GM12878 (cell line): ENCODE measurements at regions not wholly inside any gene's neighbourhood (a gene's known extent, or its start where the extent isn't known, plus 50 kb on each side); places are given as distances from the start of the nearest gene placed in this dataset.

ENCODE experiments used
- ATAC-seq: fragments of 200-7000 bp; cut with Tn5 transposase; 3 replicates; pipeline ENCODE4 v1.9.1; 2020; ENCODE audit warnings: mild to moderate bottlenecking, moderate library complexity
- BruUV-seq: library from RNA; stranded (reverse); fragments of 400-500 nt; replicated peaks from 2 replicates; lab custom pipeline; 2021; lab: Mats Ljungman, UMichigan
- CTCF ChIA-PET: fragments of 300-600 bp; sonication (Branson Sonifier 250); formaldehyde crosslinking; extraction: SDS; loops from one replicate; lab custom pipeline; 2021; ENCODE audit warnings: inconsistent platforms; lab: Yijun Ruan, JAX
- POLR2A ChIA-PET: fragments of 350-600 bp; formaldehyde crosslinking; extraction: SDS; loops from one replicate; lab custom pipeline; 2021; ENCODE audit warnings: inconsistent platforms; lab: Charles Lee
- RAD21 ChIA-PET: fragments of 300-600 bp; sonication (Branson Sonifier 250); formaldehyde crosslinking; loops from one replicate; lab custom pipeline; 2023; ENCODE audit warnings: antibody characterized with exemption; ENCODE audit not compliant: unreplicated experiment; lab: Charles Lee
- SMC1A ChIA-PET: fragments of 300-600 bp; sonication (Branson Sonifier 250); formaldehyde crosslinking; loops from one replicate; lab custom pipeline; 2023; ENCODE audit not compliant: unreplicated experiment, uncharacterized antibody; lab: Charles Lee
- DNase-seq: peaks from one replicate; pipeline ENCODE4 v3.0.0-alpha.2; 2011; ENCODE audit warnings: low read depth, low spot score
- FAIRE-seq: peaks from 3 replicates; lab custom pipeline; 2011; peaks lifted over from hg19 to GRCh38; lab: Jason Lieb, UNC
- H2AFZ ChIP-seq: 2 replicates; pipeline ENCODE4 v1.6.0; 2011; ENCODE audit warnings: low read depth, low read length, control low read depth; ENCODE audit not compliant: control insufficient read depth
- H3K27ac ChIP-seq: 2 replicates; pipeline ENCODE4 v1.5.1; 2011; ENCODE audit warnings: control low read depth; ENCODE audit not compliant: control insufficient read depth, insufficient read depth
- H3K27me3 ChIP-seq, 2 experiments: replicated peaks in 1 of 2; 2 replicates each; pipeline versions ENCODE4 v1.6.0 to v1.6.1; 2011; ENCODE audit warnings: low read length in 1 of 2; ENCODE audit not compliant: control insufficient read depth in 2 of 2, insufficient read depth in 2 of 2
- H3K36me3 ChIP-seq, 2 experiments: 2 replicates each; pipeline ENCODE4 v1.5.1; 2011; ENCODE audit warnings: low read length in 1 of 2; ENCODE audit not compliant: control insufficient read depth in 2 of 2, insufficient read depth in 2 of 2
- H3K4me1 ChIP-seq: 2 replicates; pipeline ENCODE4 v1.6.1; 2011; ENCODE audit warnings: mild to moderate bottlenecking, low read length, moderate library complexity, mixed read lengths; ENCODE audit not compliant: control insufficient read depth, insufficient read depth
- H3K4me2 ChIP-seq: 2 replicates; pipeline ENCODE4 v1.6.0; 2011; ENCODE audit warnings: control low read depth; ENCODE audit not compliant: control insufficient read depth, insufficient read depth
- H3K4me3 ChIP-seq: fragments of 200-600 bp; sonication (generic); 2 replicates; pipeline ENCODE4 v1.5.1; 2016
- H3K79me2 ChIP-seq: 2 replicates; pipeline ENCODE4 v1.6.0; 2011; ENCODE audit warnings: low read length; ENCODE audit not compliant: control insufficient read depth, insufficient read depth
- H3K9ac ChIP-seq: 2 replicates; pipeline ENCODE4 v1.8.0; 2011; ENCODE audit warnings: low read length, control low read depth, mixed read lengths; ENCODE audit not compliant: control insufficient read depth, insufficient read depth
- H3K9me3 ChIP-seq: replicated peaks from 3 replicates; pipeline ENCODE4 v1.5.1; 2011; ENCODE audit warnings: mild to moderate bottlenecking, low read length; ENCODE audit not compliant: control insufficient read depth, insufficient read depth
- H4K20me1 ChIP-seq: 2 replicates; pipeline ENCODE4 v1.6.0; 2011; ENCODE audit not compliant: control insufficient read depth, insufficient read depth
- EP300 ChIP-seq, 2 experiments: fragments of 150-350 bp in 1 of 2; IDR thresholded peaks; 2 replicates each; pipeline ENCODE4 v1.6.1; 2011 to 2012; ENCODE audit warnings: low read depth in 2 of 2, low read length in 2 of 2, borderline replicate concordance in 1 of 2, improper control_type of control experiment in 1 of 2, inconsistent platforms in 1 of 2; ENCODE audit not compliant: control insufficient read depth in 1 of 2
- IKZF2 ChIP-seq, 2 experiments: fragments of 450-650 bp; IDR thresholded peaks; 2 replicates each; pipeline ENCODE4 v1.6.1; 2017; ENCODE audit warnings: mild to moderate bottlenecking in 2 of 2, moderate library complexity in 2 of 2
- NRF1 ChIP-seq: conservative IDR thresholded peaks from 2 replicates; pipeline ENCODE4 v1.6.1; 2011; ENCODE audit warnings: mild to moderate bottlenecking, low read depth, low read length, improper control_type of control experiment
- POU2F2 ChIP-seq: IDR thresholded peaks from 3 replicates; pipeline ENCODE4 v1.6.1; 2011; ENCODE audit warnings: low read depth, mild to moderate bottlenecking, low read length, borderline replicate concordance
- ZNF24 ChIP-seq: fragments of 450-650 bp; IDR thresholded peaks from 2 replicates; pipeline ENCODE4 v1.6.1; 2017; ENCODE audit warnings: antibody characterized with exemption, mild to moderate bottlenecking
- WGBS: methylation state at CpG from one replicate; pipeline ENCODE4 v1.1.6; 2016; ENCODE audit warnings: low lambda C conversion rate; ENCODE audit not compliant: insufficient replicate concordance, insufficient coverage; ENCODE audit errors: missing lambda C conversion rate; 5-methylcytosine and 5-hydroxymethylcytosine counted together
- in situ Hi-C: fragments of 300-500 bp; cut with MboI; formaldehyde crosslinking; loops from 9 replicates; pipeline ENCODE4 v1.14.3; 2018; ENCODE audit warnings: mixed read lengths
- intact Hi-C: fragments of 100-400 bp; cut with micrococcal nuclease; formaldehyde crosslinking; loops from one replicate; pipeline ENCODE4 v1.14.2; 2022; ENCODE audit not compliant: unreplicated experiment
- TF ChIP-seq, protein P1 (sequence below): fragments of 450-650 bp; formaldehyde crosslinking; IDR thresholded peaks from 2 replicates; pipeline ENCODE4 v1.4.0; 2022; ENCODE audit warnings: mild to moderate bottlenecking, moderate library complexity
- TF ChIP-seq, protein P2 (sequence below): fragments of 450-650 bp; formaldehyde crosslinking; IDR thresholded peaks from 2 replicates; pipeline ENCODE4 v1.5.0; 2022; ENCODE audit warnings: mild to moderate bottlenecking, missing genetic modification characterization
- TF ChIP-seq, protein P3 (sequence below): fragments of 450-650 bp; IDR thresholded peaks from 2 replicates; pipeline ENCODE4 v1.6.1; 2016; ENCODE audit warnings: mild to moderate bottlenecking

DNA sequence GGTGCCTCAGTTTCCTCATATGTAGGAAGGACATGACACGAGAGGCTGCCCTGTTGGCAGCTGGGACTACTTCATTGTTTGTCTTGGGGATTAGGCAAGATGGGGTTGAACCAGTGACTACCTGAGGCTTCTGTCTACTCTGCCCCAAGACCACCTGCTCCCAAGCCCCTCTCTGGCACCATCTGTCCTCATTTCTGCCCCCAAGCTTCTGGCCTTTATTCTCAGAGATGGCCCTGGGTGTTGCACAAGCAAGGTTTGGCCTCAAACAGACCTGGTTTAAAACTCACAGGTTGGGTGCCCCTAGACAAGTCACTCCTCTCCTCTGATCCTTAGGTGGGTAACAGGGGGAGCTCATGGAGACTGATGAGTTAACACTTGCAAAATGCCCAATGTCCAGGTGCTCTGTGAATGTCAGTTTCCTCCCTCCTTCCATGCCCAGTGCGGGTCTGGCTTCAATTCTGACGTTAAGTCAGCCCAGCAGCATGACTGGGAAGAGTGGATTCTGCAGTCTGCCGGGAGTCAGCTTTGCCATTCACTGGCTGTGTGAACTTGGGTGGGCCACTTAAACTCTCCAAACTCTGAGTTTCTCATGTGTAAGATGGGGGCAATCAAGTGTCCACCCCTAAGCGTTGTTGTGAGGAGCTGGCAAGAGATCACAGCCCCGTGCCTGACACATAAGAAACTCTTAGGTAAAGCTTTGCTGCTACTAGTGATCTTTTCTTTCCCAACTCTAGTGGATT is 84.5 kb upstream of the TOX2 start:
- RAD21 ChIA-PET = interaction anchor here (1.0 kb wide), 1 partner anchor 9 kb away, joined by 4 read pairs; no protein-coding TSS in a partner anchor
- TF ChIP-seq, protein P1, sequence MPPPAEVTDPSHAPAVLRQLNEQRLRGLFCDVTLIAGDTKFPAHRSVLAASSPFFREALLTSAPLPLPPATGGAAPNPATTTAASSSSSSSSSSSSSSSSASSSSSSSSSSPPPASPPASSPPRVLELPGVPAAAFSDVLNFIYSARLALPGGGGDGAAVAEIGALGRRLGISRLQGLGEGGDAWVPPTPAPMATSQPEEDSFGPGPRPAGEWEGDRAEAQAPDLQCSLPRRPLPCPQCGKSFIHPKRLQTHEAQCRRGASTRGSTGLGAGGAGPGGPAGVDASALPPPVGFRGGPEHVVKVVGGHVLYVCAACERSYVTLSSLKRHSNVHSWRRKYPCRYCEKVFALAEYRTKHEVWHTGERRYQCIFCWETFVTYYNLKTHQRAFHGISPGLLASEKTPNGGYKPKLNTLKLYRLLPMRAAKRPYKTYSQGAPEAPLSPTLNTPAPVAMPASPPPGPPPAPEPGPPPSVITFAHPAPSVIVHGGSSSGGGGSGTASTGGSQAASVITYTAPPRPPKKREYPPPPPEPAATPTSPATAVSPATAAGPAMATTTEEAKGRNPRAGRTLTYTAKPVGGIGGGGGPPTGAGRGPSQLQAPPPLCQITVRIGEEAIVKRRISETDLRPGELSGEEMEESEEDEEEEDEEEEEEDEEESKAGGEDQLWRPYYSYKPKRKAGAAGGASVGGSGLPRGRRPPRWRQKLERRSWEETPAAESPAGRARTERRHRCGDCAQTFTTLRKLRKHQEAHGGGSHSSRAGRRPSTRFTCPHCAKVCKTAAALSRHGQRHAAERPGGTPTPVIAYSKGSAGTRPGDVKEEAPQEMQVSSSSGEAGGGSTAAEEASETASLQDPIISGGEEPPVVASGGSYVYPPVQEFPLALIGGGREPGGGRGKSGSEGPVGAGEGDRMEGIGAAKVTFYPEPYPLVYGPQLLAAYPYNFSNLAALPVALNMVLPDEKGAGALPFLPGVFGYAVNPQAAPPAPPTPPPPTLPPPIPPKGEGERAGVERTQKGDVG = no peak
- TF ChIP-seq ZNF24 (no peak), EP300 (IDR thresholded peaks at IDR 0.05; ENCODE audit: borderline replicate concordance in 1 of 2, control insufficient read depth in 1 of 2, low read depth in 2 of 2, low read length in 2 of 2) (no peak), POU2F2 (no peak), IKZF2 (IDR thresholded peaks at IDR 0.05) (no peak), NRF1 (no peak)
- TF ChIP-seq, protein P2, sequence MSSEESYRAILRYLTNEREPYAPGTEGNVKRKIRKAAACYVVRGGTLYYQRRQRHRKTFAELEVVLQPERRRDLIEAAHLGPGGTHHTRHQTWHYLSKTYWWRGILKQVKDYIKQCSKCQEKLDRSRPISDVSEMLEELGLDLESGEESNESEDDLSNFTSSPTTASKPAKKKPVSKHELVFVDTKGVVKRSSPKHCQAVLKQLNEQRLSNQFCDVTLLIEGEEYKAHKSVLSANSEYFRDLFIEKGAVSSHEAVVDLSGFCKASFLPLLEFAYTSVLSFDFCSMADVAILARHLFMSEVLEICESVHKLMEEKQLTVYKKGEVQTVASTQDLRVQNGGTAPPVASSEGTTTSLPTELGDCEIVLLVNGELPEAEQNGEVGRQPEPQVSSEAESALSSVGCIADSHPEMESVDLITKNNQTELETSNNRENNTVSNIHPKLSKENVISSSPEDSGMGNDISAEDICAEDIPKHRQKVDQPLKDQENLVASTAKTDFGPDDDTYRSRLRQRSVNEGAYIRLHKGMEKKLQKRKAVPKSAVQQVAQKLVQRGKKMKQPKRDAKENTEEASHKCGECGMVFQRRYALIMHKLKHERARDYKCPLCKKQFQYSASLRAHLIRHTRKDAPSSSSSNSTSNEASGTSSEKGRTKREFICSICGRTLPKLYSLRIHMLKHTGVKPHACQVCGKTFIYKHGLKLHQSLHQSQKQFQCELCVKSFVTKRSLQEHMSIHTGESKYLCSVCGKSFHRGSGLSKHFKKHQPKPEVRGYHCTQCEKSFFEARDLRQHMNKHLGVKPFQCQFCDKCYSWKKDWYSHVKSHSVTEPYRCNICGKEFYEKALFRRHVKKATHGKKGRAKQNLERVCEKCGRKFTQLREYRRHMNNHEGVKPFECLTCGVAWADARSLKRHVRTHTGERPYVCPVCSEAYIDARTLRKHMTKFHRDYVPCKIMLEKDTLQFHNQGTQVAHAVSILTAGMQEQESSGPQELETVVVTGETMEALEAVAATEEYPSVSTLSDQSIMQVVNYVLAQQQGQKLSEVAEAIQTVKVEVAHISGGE = no peak
- TF ChIP-seq, protein P3, sequence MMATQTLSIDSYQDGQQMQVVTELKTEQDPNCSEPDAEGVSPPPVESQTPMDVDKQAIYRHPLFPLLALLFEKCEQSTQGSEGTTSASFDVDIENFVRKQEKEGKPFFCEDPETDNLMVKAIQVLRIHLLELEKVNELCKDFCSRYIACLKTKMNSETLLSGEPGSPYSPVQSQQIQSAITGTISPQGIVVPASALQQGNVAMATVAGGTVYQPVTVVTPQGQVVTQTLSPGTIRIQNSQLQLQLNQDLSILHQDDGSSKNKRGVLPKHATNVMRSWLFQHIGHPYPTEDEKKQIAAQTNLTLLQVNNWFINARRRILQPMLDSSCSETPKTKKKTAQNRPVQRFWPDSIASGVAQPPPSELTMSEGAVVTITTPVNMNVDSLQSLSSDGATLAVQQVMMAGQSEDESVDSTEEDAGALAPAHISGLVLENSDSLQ = no peak
- 47% methylated on average over 6 of the region's 6 CpGs for WGBS
- SMC1A ChIA-PET = interaction anchor here (1.3 to 2.0 kb wide), 2 partner anchors 9 to 80 kb away, joined by 3 to 6 read pairs; no protein-coding TSS in a partner anchor
- H3K79me2 ChIP-seq = no peaks in the 10 kb centered on the region
- intact Hi-C loops (no loop called here), in situ Hi-C loops (no loop called here)
- peaks cover 10% of the 10 kb centered on the region for H3K4me1 ChIP-seq
- no peak overlapping the region for H3K4me3 ChIP-seq
- H3K27ac ChIP-seq = no peak overlapping the region
- DNase-seq (no peak), ATAC-seq (no peak), FAIRE-seq (no peak)
- no peaks in the 10 kb centered on the region for H4K20me1 ChIP-seq
- H3K4me2 ChIP-seq = no peak overlapping the region
- no peak overlapping the region for H2AFZ ChIP-seq
- no peak overlapping the region for H3K9ac ChIP-seq
- H3K27me3 ChIP-seq = no peaks in the 10 kb centered on the region
- CTCF ChIA-PET = no interaction called here
- H3K9me3 ChIP-seq = peaks cover 8% of the 10 kb centered on the region
- POLR2A ChIA-PET = no interaction called here
- H3K36me3 ChIP-seq = no peaks in the 10 kb centered on the region
- no TSS peak for BruUV-seq
